ENCODE measurements at regions not wholly inside any gene's neighbourhood (a gene's known extent, or its start where the extent isn't known, plus 50 kb on each side); places are given as distances from the start of the nearest gene placed in this dataset.

- TF ChIP-seq CTCF (IDR thresholded peaks at IDR 0.05 in 2 of 3, conservative IDR thresholded peaks at IDR 0.05 in 1 of 3; ENCODE audit: borderline replicate concordance in 1 of 3, insufficient read depth in 1 of 3, low read depth in 2 of 3, low read length in 2 of 3) (no peak), MAX (IDR thresholded peaks at IDR 0.05) (no peak), SP1 (IDR thresholded peaks at IDR 0.05; ENCODE audit: low read depth) (no peak), FOSL1 (IDR thresholded peaks at IDR 0.05; ENCODE audit: low read depth) (no peak), POLR2A (IDR thresholded peaks at IDR 0.05; ENCODE audit: borderline replicate concordance, extremely low read depth, insufficient read depth, insufficient read length) (no peak), YY1 (IDR thresholded peaks at IDR 0.05; ENCODE audit: extremely low read depth, insufficient replicate concordance, low read depth, low read length) (no peak)
Observed at GRCh38 chr22:49510718-49511117, 317.0 kb downstream of the BRD1 start.
